C1 segment of cervical spinal cord (tissue), 14 donors: ENCODE measurements at regions not wholly inside any gene's neighbourhood (a gene's known extent, or its start where the extent isn't known, plus 50 kb on each side); places are given as distances from the start of the nearest gene placed in this dataset.

ENCODE experiments used
- DNase-seq, 14 donors: peaks; one replicate each; lab custom pipeline; 2025; lab: John Stamatoyannopoulos, UW

DNA sequence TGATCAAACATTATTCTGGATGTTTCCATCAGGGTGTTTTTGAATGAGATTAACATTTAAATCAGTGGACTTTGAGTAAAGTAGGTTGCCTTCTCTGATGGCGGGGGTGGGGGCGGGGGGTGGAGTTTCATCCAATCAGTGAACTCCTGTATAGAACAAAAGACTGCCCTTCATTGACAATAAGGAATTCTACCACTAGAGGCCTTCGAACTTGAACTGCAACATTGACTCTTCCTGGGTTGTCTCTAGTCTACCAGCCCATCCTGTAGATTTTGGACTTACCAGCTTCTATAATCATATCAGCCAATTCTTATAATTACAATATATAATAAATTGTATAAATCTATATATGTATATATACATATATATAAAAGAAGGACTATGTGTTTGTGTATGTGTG is 520.4 kb upstream of the CXADR start:
- no peak for DNase-seq

DNA sequence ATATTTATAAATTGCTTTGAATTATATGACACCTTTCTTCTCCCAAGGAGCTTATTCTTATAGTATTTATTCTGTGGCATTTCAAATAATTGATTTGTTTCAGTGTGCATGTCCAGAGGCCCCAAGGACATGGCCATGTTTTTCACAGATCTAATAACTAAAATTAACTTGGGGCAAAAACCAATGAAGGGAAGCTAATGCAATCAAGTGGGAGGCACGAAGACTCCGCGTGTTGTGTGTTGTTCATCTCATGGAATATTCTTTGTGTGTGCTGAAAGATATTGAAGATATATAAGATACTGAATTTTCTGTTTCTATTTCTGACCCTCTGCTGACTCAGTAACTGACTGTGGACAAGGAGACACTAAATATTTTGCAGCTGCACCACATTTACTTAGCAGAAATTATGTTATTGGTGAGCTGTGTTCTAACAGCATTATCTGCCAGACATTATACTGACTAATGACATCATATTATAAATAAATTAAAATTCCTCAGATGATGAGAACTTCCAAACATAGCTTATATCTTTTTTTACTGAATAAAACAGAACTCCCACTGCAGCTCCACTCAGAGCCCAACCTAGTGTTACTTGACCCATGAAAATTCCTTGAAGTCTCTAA is 519.3 kb upstream of the CXADR start:
- no peak for DNase-seq

DNA sequence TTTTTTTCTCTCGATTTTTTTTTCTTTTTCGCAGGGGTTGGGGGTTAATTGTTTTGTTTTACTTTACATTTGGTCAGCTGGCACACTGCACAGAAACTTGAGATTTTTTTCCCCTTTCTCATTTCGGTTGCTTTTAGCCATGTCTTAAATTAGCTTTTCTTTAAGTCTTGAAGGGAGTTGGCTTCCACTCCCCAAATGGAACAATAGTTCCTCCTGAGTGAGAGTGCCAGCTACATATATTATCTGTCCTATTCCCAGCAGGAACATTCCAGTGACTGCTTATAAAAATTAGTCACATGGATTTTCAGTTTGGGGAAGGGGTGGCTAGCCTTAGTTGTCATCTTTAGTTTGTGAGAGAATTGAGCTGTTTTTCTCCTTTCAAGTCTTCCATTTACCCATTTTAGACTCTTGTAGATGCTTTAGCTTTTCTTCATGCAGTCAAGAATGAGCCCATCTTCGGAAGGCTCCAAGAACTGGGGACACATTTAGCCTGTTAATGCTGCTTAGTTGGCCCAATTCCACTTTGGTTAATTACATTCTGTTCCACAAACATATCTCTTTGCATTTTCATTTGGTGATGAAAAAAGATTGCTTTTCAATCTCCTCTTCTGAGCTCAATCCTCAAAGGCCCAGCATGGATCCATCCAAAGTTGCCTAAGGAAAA is 510.1 kb upstream of the CXADR start:
- no peak for DNase-seq

DNA sequence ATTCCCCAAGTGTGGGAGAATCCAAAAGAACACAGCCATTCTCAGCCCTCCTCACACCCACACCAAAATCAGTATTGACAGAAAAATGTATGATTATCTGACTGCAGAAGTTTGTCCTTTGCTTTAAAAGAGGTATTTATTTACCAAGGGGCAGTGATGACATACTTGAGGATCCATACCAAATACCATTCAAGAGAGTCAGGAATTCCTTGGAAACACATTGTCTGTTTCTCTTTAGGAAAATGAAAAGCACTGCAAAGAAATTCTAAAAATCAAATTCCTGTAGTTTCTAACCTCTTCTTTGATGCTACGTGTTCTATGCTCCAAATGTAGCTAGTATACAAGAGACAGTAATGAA is 509.6 kb upstream of the CXADR start:
- DNase-seq, result no peak

DNA sequence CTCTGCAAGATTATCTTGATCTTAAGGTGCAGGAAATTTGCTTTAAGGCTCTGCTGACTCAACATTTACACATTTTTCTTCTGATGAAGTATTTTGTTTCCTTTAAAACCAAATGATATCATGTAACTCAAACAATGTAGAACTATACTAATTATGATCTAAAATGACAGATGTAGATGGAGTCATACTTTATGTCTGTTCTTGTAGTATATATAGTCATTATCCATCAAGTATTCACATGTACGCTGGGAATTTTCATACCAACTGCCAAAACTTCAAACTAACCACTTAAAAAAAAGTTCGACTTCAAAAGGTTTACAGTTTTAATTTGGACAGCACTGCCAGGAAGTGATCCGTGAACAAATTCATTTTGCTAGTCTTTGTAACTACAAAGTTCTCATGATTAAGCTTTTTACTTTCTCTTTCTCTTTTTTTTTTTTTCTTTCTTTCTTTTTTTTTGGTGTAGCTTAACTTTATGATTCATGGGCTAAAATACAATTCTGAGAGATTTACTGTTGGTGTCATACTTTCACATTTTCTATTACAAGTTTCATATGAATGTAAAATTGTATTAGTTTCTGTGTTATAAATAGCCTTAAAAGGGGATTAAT is 509.0 kb upstream of the CXADR start:
- no peak for DNase-seq

DNA sequence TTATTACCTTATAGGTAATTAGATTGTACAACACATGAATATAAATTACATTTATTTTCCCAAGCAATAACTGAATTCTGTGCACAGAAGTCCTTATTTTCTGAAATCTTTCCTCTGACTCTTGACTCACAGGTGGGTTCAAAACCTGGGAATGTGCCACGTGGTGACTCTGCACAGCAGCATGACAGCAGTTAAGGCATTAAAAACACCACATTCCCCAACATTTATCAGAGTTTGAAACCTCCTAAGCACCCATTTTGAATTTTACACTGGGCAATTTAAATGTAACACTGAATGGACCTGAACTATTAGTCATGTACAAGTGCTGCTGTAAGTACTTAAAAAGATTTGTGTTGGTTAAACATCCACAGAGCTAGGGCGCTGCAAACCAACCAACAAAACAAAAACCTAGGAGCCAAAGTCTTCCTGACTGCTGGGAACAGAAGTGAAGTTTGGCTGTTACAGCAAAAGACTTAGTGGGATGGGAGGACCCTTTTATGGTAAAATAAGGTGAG is 480.6 kb upstream of the CXADR start:
- DNase-seq, result no peak

DNA sequence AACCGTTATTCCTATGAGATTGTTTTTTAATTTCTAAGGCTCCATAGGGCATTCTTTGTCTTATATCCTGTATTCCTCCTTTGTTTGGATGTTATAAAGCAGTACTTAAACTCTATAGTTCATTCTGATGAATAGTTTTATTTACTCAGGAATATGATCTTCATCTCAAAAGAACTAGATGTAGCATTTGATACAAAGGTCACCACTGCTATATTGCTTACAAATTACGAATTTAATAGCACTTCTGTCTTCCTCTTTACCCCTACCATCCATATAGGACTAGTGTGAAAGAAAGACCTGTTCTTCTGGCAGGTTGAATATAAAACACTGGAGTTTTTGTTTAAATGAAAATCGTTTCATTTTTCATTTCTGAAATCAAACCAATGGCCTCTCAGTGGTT is 468.1 kb upstream of the CXADR start:
- no peak for DNase-seq

DNA sequence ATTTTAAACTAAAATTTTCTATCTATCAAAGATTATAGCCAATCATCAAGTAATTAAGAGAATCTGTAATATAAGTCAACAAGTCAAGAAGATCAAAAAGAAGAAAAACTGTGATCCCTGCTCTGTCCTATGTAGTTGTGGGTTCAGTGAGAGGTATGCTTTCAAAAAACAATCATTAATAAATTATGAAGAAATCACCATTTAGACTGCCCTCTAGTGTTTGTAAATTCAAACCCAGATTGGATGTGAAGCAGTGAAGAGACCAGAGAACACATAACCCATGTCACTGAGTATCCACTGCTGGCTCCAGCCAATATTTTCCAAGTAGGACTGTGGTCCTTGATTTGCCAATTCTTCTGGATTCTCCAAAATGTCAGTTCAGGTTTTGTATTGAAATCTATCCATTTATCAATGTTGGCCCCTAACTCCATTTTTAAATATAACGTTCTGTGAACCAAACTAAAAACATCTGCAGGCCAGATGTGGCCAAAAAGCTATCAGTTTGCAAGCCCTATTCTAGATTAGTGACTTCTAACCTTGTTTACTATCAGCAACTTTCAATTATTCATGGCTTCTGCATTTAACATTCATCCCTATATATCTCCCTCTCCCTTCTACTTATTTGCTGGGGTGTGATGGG is 467.5 kb upstream of the CXADR start:
- DNase-seq, result peak in 1 of 14 donors; percentile 0

DNA sequence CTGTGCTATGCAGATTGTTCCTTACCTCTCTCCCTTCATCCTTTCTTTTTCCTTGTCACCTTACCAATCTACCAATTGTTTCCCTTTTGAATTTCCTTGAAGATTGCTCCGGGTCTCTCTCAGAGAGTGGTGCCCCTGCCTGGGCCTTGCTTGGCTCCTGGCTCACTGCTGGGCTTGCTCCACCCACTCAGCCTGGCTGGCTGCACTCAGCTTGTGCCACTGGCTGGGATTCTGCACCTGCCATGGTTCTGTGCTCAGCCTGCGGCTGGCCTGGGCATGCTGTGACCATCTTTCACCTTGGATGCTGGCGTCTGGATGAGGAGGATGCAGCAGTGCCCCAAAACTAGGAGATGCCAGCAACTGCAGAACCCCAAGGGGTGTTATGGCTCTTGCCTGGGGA is 463.9 kb upstream of the CXADR start:
- no peak for DNase-seq

DNA sequence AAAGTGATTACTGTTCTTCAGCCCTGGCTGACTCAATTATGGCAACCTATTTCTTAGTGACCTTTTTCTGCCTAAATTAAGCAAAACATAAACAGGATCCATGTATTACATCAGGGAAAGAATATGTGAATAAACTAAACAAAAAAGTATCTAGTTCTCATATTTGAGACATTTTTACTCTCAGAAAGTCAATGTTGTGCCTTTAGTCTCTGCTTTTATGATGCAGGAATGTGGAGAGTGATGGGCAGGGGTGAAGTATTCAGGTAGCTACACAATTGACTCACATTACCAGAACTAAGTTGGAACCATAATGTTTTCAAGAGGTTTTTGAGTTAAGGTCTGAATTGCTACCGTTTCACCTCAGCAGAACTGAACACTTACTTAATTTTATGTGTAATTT is 462.7 kb upstream of the CXADR start:
- DNase-seq, result no peak

DNA sequence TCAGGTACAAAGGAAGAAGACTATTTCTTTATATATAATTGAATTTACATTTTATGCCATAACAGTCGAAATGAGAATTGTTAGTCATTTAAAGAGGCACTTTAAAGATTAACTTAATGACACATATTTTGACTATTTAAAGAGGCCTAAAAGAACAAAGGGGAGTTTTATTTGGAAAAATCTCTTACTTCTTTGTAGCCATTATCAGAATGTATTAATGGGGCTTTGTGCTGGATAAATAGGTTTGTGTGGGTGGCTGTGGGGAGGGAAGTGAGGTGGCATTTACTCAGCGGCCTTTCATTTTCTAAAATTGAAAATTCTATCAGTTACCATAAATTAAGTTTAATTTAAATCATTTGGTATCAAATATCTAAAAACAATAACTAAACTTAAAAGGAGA is 462.2 kb upstream of the CXADR start:
- DNase-seq, result no peak

DNA sequence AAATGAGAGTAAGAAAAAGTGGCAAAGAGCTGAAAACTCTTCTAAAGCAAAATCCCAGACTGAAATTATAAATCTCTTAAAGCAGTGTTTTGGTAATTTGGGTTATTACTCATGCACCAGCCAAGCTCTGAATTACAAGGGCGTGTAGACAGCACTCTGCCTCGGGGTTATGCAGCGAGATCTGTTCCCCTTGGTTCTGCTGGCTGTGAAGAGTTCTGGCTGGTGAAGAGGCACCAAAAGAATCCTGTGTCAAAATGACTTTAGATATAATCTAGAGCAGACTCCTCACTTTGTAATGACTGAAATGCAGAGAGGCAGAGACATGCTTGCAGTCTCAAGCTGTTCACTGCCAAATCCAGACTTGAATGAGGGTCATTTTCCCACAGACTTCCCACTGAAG is 461.8 kb upstream of the CXADR start:
- DNase-seq, result no peak

DNA sequence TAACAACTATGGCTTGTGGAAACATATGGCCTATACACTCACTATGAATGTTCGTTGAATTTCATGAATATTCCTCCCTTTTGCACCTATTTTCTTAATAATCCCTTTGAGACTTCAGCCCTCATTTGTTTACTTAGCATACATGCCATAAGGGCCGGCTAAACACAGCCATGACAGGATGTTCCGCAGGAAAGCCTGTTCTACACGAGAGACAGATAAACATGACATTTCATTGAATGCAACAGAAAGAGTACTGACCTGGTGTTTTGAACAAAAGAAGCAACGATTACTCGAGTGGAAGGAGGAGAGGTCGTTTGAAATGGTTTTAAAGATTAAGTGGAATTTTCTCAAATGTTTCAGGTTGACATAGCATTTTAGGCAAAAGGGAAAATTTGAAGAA is 459.5 kb upstream of the CXADR start:
- no peak for DNase-seq

DNA sequence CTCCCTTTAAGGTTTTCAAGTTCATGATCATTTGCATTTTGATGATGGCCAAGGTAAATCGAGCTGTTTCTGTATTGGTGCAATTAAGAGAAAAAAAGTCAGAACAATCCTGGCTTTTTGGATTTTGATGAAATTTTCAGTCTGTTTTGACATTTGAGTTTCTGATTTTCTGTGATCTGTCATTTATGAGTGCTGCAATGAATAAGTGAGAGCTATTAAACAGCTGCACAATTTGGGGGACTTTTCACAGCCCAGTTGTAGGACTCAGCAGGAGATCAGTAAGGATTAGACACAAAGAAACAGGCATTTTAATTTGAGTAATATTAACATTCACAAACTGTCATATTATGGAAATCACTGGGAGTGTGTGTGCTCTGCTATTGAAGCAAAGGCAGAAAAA is 452.9 kb upstream of the CXADR start:
- no peak for DNase-seq

DNA sequence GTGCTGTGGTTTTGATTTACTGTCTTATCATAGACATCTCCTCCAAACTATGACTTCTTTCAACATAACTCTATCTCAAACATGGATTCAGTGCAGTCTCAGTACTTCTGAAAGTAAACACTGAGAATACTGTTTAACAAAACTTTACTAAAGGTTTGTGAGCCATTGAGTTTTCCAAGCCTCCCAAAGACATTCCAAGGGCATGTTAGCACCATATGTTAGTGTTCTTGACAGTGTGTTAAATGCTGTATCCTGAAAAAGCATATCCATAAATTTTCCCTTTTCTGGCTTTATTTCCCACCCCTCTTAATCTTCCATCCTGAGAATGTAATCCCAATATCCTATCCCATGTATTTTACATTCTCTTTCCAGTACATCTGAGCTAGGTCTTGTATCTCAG is 446.8 kb upstream of the CXADR start:
- no peak for DNase-seq

DNA sequence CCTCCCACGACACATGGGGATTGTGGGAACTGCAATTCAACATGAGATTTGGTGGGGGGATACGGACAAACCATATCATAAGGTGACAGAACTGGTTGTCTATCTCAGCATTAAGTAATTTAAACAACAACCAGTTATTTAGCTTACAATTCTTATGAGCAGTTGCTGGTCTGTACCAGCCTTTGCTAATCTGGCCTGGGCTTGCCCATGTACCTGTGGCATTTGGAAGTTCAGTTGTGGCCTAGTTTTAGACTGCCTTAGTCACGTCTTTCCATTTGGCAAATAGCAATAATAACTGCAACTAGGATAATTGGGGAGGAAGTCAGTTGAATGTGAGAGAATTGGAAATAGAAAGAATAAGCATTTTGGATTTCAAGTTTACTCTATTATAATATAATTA is 441.8 kb upstream of the CXADR start:
- no peak for DNase-seq

DNA sequence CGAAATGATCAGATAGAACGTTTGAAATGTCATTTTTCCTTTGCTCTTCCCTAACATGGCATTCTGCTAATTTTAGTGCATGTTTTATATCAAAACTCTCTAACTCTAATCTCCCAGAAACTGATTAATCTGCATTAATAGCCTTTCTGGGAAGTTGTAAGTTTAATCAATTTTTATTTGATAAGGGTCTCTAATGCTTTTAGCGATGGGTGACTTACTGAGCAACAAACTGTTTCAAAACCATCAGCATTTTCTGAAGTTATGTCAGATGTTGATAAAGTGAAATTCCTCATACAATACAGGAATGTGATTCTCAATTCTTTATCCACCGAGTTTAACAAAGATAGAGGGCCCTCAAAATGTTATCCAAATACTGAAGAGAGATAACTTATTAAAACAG is 431.6 kb upstream of the CXADR start:
- DNase-seq, result no peak

DNA sequence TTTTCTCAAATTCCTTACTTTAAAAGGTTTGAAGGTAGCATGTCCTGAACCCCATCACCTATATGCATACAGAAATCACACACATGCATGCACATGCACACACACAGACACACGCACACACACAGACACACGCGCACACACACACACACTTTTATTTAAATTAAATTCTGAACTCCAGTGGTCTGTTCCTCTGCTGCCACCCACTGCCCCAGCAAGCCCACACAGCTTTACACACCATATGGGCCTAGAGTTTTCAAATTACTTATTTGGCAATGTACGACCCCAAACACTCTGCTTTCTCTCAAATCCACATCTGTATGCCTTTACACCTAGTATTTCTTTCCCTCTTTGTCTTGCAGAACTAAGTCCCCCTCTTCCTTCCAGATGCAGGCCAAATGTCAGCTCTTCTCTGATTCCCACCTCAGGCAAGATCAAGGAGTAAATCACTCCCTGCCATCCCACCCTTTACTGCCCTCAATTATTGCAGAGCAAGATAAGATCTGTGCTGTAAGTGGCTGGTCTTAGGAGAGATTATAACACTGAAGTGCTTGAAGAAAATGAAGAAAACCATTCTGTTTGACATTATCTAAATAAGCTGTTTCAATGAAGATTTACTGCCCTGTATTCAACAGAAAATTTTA is 429.9 kb upstream of the CXADR start:
- DNase-seq, result no peak

DNA sequence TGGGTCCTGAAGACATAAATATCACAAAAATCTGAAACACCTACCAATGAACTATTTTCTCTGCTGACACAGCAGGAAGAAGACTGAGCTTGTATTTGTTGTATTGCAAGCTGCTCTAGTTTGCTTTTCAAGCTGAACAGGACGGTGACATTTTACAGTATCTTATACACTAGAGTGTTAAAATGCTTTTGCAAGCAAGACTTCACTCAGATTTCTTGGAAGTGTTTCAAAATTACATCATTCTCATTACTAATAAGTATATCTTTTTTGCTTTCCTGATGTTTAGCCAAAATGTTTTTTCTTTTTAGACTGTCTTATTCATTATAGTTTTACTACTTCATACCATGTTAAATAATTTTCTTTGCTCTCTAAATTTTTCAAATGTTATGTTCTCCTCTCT is 427.1 kb upstream of the CXADR start:
- DNase-seq, result no peak

DNA sequence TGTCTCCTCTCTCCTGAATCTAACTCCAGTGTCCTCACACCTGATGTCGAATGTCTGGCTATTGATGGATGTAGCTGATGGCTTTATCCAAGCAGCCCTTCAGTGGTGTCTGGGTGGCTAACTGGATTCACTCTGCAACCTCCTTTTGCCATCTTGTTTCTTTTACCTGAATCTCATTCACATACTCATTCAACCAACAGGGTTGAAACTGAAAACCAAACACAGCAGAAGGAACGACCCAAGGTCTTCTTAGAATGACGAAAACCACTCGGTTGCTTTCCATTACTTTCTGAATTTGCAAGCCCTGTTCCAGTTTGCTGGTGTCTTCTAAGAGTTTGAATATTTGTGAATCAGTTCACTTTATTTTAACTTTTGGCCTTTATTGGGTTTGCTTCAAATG is 424.3 kb upstream of the CXADR start:
- no peak for DNase-seq

DNA sequence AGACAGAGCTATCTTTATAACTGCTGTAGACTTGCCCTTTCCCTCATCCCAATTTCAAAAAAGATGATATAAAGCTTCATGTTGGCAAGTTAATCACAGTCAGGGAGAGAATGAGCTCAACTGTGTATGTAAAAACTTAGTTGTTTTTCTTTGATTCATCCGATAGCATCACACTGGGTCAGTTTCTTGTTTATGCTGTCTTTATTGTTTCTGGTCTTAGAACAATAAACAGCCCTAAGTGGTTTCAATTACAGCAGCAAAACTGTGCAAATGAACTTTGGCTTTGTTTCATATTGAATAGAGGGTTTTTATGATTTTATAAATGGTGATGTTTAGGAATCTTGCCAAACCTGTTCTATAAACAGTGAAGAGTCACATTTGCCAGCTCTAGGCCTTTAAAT is 423.8 kb upstream of the CXADR start:
- no peak for DNase-seq

DNA sequence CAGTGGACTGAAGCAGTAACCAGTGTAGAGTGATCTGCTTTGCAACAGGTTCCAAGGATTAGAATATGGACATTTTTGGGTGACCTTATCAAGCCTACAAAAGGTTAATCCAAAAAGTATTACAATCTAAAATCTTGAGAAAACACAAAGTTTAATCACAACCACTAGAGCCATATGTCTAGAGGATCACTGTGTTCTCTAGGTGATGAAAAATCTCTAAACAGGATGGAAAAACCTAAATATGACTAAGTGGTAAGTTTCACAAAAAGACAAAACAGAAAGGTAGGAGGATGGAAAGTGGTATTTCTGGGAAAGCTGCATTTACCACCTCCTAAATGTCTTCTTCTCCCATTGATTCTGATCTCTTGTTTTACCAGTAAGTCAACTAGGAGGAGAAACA is 411.1 kb upstream of the CXADR start:
- no peak for DNase-seq
